GM18505 (cell line): ENCODE measurements at regions not wholly inside any gene's neighbourhood (a gene's known extent, or its start where the extent isn't known, plus 50 kb on each side); places are given as distances from the start of the nearest gene placed in this dataset.

Experiments
- ATAC-seq: cut with Tn5 transposase; IDR thresholded peaks from one replicate; pipeline ENCODE4 v1.9.1; 2021; ENCODE audit not compliant: unreplicated experiment
- POLR2A ChIP-seq: IDR thresholded peaks from 4 replicates; pipeline ENCODE4 v1.6.1; 2011; ENCODE audit warnings: borderline replicate concordance; ENCODE audit not compliant: insufficient read depth, insufficient read length; ENCODE audit errors: extremely low read depth

- no peak for TF ChIP-seq POLR2A
- no peak for ATAC-seq
Measured at GRCh38 chr5:50947906-50948683, 281.7 kb downstream of the PARP8 start.

- TF ChIP-seq POLR2A, result no peak
- no peak for ATAC-seq
Measured at GRCh38 chr5:50953290-50953689, 286.9 kb downstream of the PARP8 start.

GRCh38 chr5:50958852-50959457 is 292.5 kb downstream of the PARP8 start:
- TF ChIP-seq POLR2A, result no peak
- ATAC-seq, result no peak

- peak; percentile 86 for ATAC-seq
- TF ChIP-seq POLR2A, result no peak
Measured at GRCh38 chr5:50962934-50963872, 296.8 kb downstream of the PARP8 start.

- no peak for TF ChIP-seq POLR2A
- ATAC-seq, result no peak
Measured at GRCh38 chr5:50963971-50964745, 297.7 kb downstream of the PARP8 start.

- no peak for ATAC-seq
- TF ChIP-seq POLR2A, result no peak
Measured at GRCh38 chr5:50964746-50965653, 298.6 kb downstream of the PARP8 start.

GRCh38 chr5:50965654-50966375 is 299.4 kb downstream of the PARP8 start:
- no peak for ATAC-seq
- TF ChIP-seq POLR2A, result no peak

- no peak for TF ChIP-seq POLR2A
- no peak for ATAC-seq
Measured at GRCh38 chr5:50967009-50967562, 300.6 kb downstream of the PARP8 start.

- TF ChIP-seq POLR2A, result no peak
- no peak for ATAC-seq
Measured at GRCh38 chr5:50967563-50968355, 301.3 kb downstream of the PARP8 start.

- TF ChIP-seq POLR2A, result no peak
- ATAC-seq, result no peak
Measured at GRCh38 chr5:50968356-50969149, 302.1 kb downstream of the PARP8 start.
